ENCODE measurements at regions not wholly inside any gene's neighbourhood (a gene's known extent, or its start where the extent isn't known, plus 50 kb on each side); places are given as distances from the start of the nearest gene placed in this dataset.

- peaks cover 3% of the 10 kb centered on the region for H3K27me3 ChIP-seq (ENCODE audit: control insufficient read depth, insufficient read depth)
- H3K9me3 ChIP-seq (ENCODE audit: control insufficient read depth, low read length) = no peaks in the 10 kb centered on the region
- 70% methylated on average over 3 of the region's 3 CpGs for WGBS
- intact Hi-C loops (cut with DNase I) = no loop called here
- H3K27ac ChIP-seq (ENCODE audit: low read length) = no peak overlapping the region
- H3K4me3 ChIP-seq (ENCODE audit: low read length) = no peak overlapping the region
- DNase-seq (no peak), ATAC-seq (no peak)
- H3K4me1 ChIP-seq (ENCODE audit: control insufficient read depth, insufficient read depth, low read length) = no peaks in the 10 kb centered on the region
These were observed 299.4 kb downstream of the UTP18 start for GRCh38 chr17:51559778-51560177.

GRCh38 chr17:51560398-51560797 lies 300.1 kb downstream of the UTP18 start:
- H3K27me3 ChIP-seq (ENCODE audit: control insufficient read depth, insufficient read depth) = peaks cover 3% of the 10 kb centered on the region
- intact Hi-C loops (cut with DNase I) = no loop called here
- no peak overlapping the region for H3K27ac ChIP-seq (ENCODE audit: low read length)
- ATAC-seq = no peak
- H3K4me3 ChIP-seq (ENCODE audit: low read length) = no peak overlapping the region
- no peak for DNase-seq
- no peaks in the 10 kb centered on the region for H3K4me1 ChIP-seq (ENCODE audit: control insufficient read depth, insufficient read depth, low read length)
- H3K9me3 ChIP-seq (ENCODE audit: control insufficient read depth, low read length) = no peaks in the 10 kb centered on the region

- H3K9me3 ChIP-seq (ENCODE audit: control insufficient read depth, low read length) = no peaks in the 10 kb centered on the region
- no peaks in the 10 kb centered on the region for H3K4me1 ChIP-seq (ENCODE audit: control insufficient read depth, insufficient read depth, low read length)
- DNase-seq = no peak
- no peak overlapping the region for H3K4me3 ChIP-seq (ENCODE audit: low read length)
- H3K27me3 ChIP-seq (ENCODE audit: control insufficient read depth, insufficient read depth) = no peaks in the 10 kb centered on the region
- intact Hi-C loops (cut with DNase I) = no loop called here
- no peak for ATAC-seq
- 71% methylated on average over 3 of the region's 3 CpGs for WGBS
- no peak overlapping the region for H3K27ac ChIP-seq (ENCODE audit: low read length)
These were observed 303.6 kb downstream of the UTP18 start for GRCh38 chr17:51563961-51564360.

GRCh38 chr17:51572115-51572514 lies 311.8 kb downstream of the UTP18 start:
- ATAC-seq = no peak

More at GRCh38 chr17:51572115-51572514, 311.8 kb downstream of the UTP18 start:
- intact Hi-C loops (cut with DNase I) = no loop called here
- Histone ChIP-seq H3K27ac (ENCODE audit: low read length) (no peak overlapping the region), H3K27me3 (ENCODE audit: control insufficient read depth, insufficient read depth) (no peaks in the 10 kb centered on the region), H3K4me1 (ENCODE audit: control insufficient read depth, insufficient read depth, low read length) (no peaks in the 10 kb centered on the region), H3K4me3 (ENCODE audit: low read length) (no peak overlapping the region), H3K9me3 (ENCODE audit: control insufficient read depth, low read length) (no peaks in the 10 kb centered on the region)
- no peak for DNase-seq

Data from right cardiac atrium (tissue), 5 donors.